ENCODE measurements at regions not wholly inside any gene's neighbourhood (a gene's known extent, or its start where the extent isn't known, plus 50 kb on each side); places are given as distances from the start of the nearest gene placed in this dataset.

- H3K4me3 ChIP-seq (ENCODE audit: low read depth, low read length): no peak overlapping the region
- H3K36me3 ChIP-seq (ENCODE audit: control insufficient read depth, insufficient read depth, low read length): no peaks in the 10 kb centered on the region
- H3K27me3 ChIP-seq (ENCODE audit: control insufficient read depth, insufficient read depth, low read length): no peaks in the 10 kb centered on the region
- DNase-seq (ENCODE audit: low read depth): no peak
- TF ChIP-seq, protein P1, sequence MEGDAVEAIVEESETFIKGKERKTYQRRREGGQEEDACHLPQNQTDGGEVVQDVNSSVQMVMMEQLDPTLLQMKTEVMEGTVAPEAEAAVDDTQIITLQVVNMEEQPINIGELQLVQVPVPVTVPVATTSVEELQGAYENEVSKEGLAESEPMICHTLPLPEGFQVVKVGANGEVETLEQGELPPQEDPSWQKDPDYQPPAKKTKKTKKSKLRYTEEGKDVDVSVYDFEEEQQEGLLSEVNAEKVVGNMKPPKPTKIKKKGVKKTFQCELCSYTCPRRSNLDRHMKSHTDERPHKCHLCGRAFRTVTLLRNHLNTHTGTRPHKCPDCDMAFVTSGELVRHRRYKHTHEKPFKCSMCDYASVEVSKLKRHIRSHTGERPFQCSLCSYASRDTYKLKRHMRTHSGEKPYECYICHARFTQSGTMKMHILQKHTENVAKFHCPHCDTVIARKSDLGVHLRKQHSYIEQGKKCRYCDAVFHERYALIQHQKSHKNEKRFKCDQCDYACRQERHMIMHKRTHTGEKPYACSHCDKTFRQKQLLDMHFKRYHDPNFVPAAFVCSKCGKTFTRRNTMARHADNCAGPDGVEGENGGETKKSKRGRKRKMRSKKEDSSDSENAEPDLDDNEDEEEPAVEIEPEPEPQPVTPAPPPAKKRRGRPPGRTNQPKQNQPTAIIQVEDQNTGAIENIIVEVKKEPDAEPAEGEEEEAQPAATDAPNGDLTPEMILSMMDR (IDR thresholded peaks at IDR 0.05; ENCODE audit: insufficient read depth, low read length, poor library complexity, severe bottlenecking): no peak
Observed at GRCh38 chr3:59150039-59150438, 100.2 kb upstream of the CFAP20DC start.

GRCh38 chr3:59149166-59149565 lies 99.3 kb upstream of the CFAP20DC start:
- Histone ChIP-seq H3K36me3 (ENCODE audit: control insufficient read depth, insufficient read depth, low read length) (no peaks in the 10 kb centered on the region), H3K4me3 (ENCODE audit: low read depth, low read length) (no peak overlapping the region), H3K27me3 (ENCODE audit: control insufficient read depth, insufficient read depth, low read length) (no peaks in the 10 kb centered on the region)
- DNase-seq (ENCODE audit: low read depth): no peak
- TF ChIP-seq, protein P1 (IDR thresholded peaks at IDR 0.05; ENCODE audit: insufficient read depth, low read length, poor library complexity, severe bottlenecking): no peak

- no peak overlapping the region for H3K4me3 ChIP-seq (ENCODE audit: low read depth, low read length)
- no peaks in the 10 kb centered on the region for H3K27me3 ChIP-seq (ENCODE audit: control insufficient read depth, insufficient read depth, low read length)
- TF ChIP-seq, protein P1 (IDR thresholded peaks at IDR 0.05; ENCODE audit: insufficient read depth, low read length, poor library complexity, severe bottlenecking): no peak
- DNase-seq (ENCODE audit: low read depth): no peak
- H3K36me3 ChIP-seq (ENCODE audit: control insufficient read depth, insufficient read depth, low read length): no peaks in the 10 kb centered on the region
Observed at GRCh38 chr3:59143447-59143846, 93.6 kb upstream of the CFAP20DC start.

GRCh38 chr3:59142556-59142955 lies 92.7 kb upstream of the CFAP20DC start:
- H3K27me3 ChIP-seq (ENCODE audit: control insufficient read depth, insufficient read depth, low read length): no peaks in the 10 kb centered on the region
- no peaks in the 10 kb centered on the region for H3K36me3 ChIP-seq (ENCODE audit: control insufficient read depth, insufficient read depth, low read length)
- TF ChIP-seq, protein P1 (IDR thresholded peaks at IDR 0.05; ENCODE audit: insufficient read depth, low read length, poor library complexity, severe bottlenecking): no peak
- no peak for DNase-seq (ENCODE audit: low read depth)
- H3K4me3 ChIP-seq (ENCODE audit: low read depth, low read length): no peak overlapping the region

- Histone ChIP-seq H3K36me3 (ENCODE audit: control insufficient read depth, insufficient read depth, low read length) (no peaks in the 10 kb centered on the region), H3K27me3 (ENCODE audit: control insufficient read depth, insufficient read depth, low read length) (no peaks in the 10 kb centered on the region), H3K4me3 (ENCODE audit: low read depth, low read length) (no peak overlapping the region)
- TF ChIP-seq, protein P1 (IDR thresholded peaks at IDR 0.05; ENCODE audit: insufficient read depth, low read length, poor library complexity, severe bottlenecking): no peak
- DNase-seq (ENCODE audit: low read depth): no peak
Observed at GRCh38 chr3:59138966-59139365, 89.1 kb upstream of the CFAP20DC start.

GRCh38 chr3:59137415-59137814 lies 87.6 kb upstream of the CFAP20DC start:
- TF ChIP-seq, protein P1 (IDR thresholded peaks at IDR 0.05; ENCODE audit: insufficient read depth, low read length, poor library complexity, severe bottlenecking): no peak
- H3K36me3 ChIP-seq (ENCODE audit: control insufficient read depth, insufficient read depth, low read length): no peaks in the 10 kb centered on the region
- DNase-seq (ENCODE audit: low read depth): no peak

More at GRCh38 chr3:59137415-59137814, 87.6 kb upstream of the CFAP20DC start:
- Histone ChIP-seq H3K4me3 (ENCODE audit: low read depth, low read length) (no peak overlapping the region), H3K27me3 (ENCODE audit: control insufficient read depth, insufficient read depth, low read length) (no peaks in the 10 kb centered on the region)
